ENCODE measurements at regions not wholly inside any gene's neighbourhood (a gene's known extent, or its start where the extent isn't known, plus 50 kb on each side); places are given as distances from the start of the nearest gene placed in this dataset.

DNA sequence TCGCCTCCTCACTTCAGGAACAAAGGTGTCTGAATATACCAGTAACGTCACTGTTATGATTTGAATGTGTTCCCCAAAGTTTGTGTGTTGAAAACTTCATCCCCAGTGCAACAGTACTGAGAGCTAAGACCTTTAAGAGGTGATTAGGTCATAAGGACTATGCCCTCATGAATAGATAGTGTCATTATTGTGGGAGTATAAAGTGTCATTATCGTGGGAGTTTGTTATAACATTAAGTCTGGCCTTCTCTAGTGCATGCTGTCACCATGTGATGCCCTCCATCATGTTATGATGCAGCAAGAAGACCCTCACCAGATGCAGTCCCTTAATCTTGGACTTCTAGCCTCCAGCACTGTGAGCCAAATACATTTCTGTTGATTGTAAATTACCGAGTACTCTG is 53.7 kb upstream of the TLE3 start:
- Histone ChIP-seq H3K4me1 (no peaks in the 10 kb centered on the region), H3K79me2 (no peaks in the 10 kb centered on the region), H2AFZ (no peak overlapping the region), H3K36me3 (ENCODE audit: control insufficient read depth, insufficient read depth, low read length) (no peaks in the 10 kb centered on the region), H3K27me3 (ENCODE audit: control insufficient read depth, insufficient read depth, low read length) (no peaks in the 10 kb centered on the region), H3K4me3 (ENCODE audit: low read depth, low read length) (no peak overlapping the region), H3K4me2 (ENCODE audit: low read length) (no peak overlapping the region), H3K9me3 (ENCODE audit: control insufficient read depth, low read length) (no peaks in the 10 kb centered on the region), H3K27ac (no peak overlapping the region), H3K9ac (no peak overlapping the region)
- TF ChIP-seq, protein P1, sequence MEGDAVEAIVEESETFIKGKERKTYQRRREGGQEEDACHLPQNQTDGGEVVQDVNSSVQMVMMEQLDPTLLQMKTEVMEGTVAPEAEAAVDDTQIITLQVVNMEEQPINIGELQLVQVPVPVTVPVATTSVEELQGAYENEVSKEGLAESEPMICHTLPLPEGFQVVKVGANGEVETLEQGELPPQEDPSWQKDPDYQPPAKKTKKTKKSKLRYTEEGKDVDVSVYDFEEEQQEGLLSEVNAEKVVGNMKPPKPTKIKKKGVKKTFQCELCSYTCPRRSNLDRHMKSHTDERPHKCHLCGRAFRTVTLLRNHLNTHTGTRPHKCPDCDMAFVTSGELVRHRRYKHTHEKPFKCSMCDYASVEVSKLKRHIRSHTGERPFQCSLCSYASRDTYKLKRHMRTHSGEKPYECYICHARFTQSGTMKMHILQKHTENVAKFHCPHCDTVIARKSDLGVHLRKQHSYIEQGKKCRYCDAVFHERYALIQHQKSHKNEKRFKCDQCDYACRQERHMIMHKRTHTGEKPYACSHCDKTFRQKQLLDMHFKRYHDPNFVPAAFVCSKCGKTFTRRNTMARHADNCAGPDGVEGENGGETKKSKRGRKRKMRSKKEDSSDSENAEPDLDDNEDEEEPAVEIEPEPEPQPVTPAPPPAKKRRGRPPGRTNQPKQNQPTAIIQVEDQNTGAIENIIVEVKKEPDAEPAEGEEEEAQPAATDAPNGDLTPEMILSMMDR (IDR thresholded peaks at IDR 0.05) = no peak

DNA sequence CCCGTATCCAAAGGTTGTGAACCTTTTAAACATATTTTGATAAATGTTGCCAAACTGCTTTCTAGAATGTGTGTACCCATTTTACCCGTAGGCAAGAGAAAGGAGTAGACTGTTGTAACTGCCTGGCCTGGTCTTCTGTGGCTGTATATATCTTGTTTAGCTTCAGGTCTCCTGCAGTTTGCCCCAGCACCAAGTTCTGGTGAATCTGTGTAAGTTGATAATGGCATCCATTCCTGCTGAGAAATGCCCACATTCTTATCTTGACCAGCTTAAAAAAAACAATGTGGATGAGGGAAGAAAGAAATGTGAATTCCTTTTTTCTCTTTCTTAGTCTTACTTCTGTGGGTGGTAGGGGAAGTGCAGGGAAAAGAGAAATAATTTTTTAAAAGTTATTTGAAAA is 53.3 kb upstream of the TLE3 start:
- no peaks in the 10 kb centered on the region for H3K27me3 ChIP-seq (ENCODE audit: control insufficient read depth, insufficient read depth, low read length)
- no peak overlapping the region for H3K4me2 ChIP-seq (ENCODE audit: low read length)
- H3K4me3 ChIP-seq (ENCODE audit: low read depth, low read length) = no peak overlapping the region
- no peaks in the 10 kb centered on the region for H3K36me3 ChIP-seq (ENCODE audit: control insufficient read depth, insufficient read depth, low read length)
- no peak overlapping the region for H2AFZ ChIP-seq
- no peaks in the 10 kb centered on the region for H3K9me3 ChIP-seq (ENCODE audit: control insufficient read depth, low read length)
- TF ChIP-seq, protein P1 (IDR thresholded peaks at IDR 0.05) = no peak
- H3K79me2 ChIP-seq = no peaks in the 10 kb centered on the region
- H3K9ac ChIP-seq = no peak overlapping the region
- no peak overlapping the region for H3K27ac ChIP-seq
- H3K4me1 ChIP-seq = no peaks in the 10 kb centered on the region

DNA sequence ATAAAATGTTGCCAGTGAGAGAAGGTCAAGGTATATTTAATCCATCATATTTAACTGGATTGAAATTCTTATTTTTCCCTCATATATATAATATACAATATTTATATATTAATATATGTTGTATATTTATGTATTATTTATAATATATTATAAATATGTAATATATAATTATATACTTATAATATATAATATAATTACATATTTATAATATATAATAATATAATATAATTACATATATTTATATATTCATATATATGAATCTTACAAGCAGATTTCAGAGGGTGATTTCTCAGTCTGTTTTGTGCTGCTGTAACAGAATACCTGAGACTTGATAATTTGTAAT is 52.7 kb upstream of the TLE3 start:
- no peaks in the 10 kb centered on the region for H3K79me2 ChIP-seq
- H3K36me3 ChIP-seq (ENCODE audit: control insufficient read depth, insufficient read depth, low read length) = no peaks in the 10 kb centered on the region
- no peaks in the 10 kb centered on the region for H3K4me1 ChIP-seq
- no peak overlapping the region for H3K9ac ChIP-seq
- H2AFZ ChIP-seq = no peak overlapping the region
- no peak overlapping the region for H3K4me2 ChIP-seq (ENCODE audit: low read length)
- H3K27me3 ChIP-seq (ENCODE audit: control insufficient read depth, insufficient read depth, low read length) = no peaks in the 10 kb centered on the region
- no peak overlapping the region for H3K27ac ChIP-seq
- H3K4me3 ChIP-seq (ENCODE audit: low read depth, low read length) = no peak overlapping the region
- TF ChIP-seq, protein P1 (IDR thresholded peaks at IDR 0.05) = no peak
- H3K9me3 ChIP-seq (ENCODE audit: control insufficient read depth, low read length) = no peaks in the 10 kb centered on the region

DNA sequence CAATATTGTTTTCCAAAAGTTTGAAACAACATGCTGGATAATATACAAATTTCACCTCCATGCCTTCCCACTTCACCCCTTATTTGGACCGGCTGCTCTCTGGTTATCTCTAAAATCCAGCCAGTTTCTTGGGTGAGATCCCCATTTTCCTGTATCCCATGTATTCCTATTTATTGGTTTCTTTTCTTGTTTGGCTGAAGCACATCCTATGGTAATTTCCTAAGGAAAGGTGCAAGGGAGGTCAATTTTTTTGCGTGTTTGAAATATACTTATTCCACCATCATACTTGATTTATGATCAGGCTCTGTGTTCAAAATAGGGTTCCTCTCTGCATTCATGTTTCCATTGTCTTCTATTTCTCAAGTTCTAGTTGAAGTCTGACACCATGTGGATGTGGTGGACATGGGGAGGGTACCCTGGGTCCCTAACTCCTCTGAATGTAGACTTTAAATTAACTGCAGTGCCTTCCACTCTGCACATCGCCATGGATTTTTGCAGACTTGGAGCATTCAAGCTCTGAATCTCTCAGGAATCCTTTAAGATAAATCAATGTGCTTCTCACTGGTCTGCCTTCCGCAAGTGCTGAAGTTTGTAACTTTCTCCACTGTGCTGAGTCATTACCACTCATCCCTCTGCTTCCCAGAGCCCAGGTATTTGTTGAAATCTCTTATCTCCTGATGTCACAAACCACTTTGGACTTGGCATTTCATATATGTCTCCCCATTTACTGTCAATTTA is 52.1 kb upstream of the TLE3 start:
- TF ChIP-seq, protein P1 (IDR thresholded peaks at IDR 0.05) = no peak
- Histone ChIP-seq H2AFZ (no peak overlapping the region), H3K9me3 (ENCODE audit: control insufficient read depth, low read length) (no peaks in the 10 kb centered on the region), H3K27ac (no peak overlapping the region), H3K9ac (no peak overlapping the region), H3K36me3 (ENCODE audit: control insufficient read depth, insufficient read depth, low read length) (no peaks in the 10 kb centered on the region), H3K4me1 (no peaks in the 10 kb centered on the region), H3K4me3 (ENCODE audit: low read depth, low read length) (no peak overlapping the region), H3K4me2 (ENCODE audit: low read length) (no peak overlapping the region), H3K27me3 (ENCODE audit: control insufficient read depth, insufficient read depth, low read length) (no peaks in the 10 kb centered on the region), H3K79me2 (no peaks in the 10 kb centered on the region)

DNA sequence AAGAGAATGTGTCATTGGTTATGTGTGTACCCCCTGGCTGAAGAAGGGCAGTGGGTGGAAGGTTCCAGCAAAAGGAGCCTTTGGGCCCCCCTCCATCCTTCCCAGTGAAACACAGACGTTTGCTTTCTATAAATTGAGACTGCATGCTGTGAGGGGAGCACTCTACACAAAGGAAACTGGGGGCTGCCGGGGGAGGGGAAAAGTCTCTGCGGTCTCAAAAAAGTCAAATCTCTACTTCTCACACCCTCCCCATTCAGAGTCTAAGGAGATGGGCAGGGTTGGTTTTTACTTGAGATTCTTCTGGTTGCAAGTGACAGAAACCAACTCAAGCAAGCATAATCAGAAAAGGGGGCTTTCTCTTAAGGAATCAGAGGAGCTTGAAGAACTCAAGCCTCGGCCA is 50.1 kb upstream of the TLE3 start:
- Histone ChIP-seq H3K4me1 (peaks cover 3% of the 10 kb centered on the region), H3K79me2 (no peaks in the 10 kb centered on the region), H3K36me3 (ENCODE audit: control insufficient read depth, insufficient read depth, low read length) (no peaks in the 10 kb centered on the region), H3K27ac (no peak overlapping the region), H3K4me2 (ENCODE audit: low read length) (no peak overlapping the region), H3K9me3 (ENCODE audit: control insufficient read depth, low read length) (no peaks in the 10 kb centered on the region), H2AFZ (no peak overlapping the region), H3K27me3 (ENCODE audit: control insufficient read depth, insufficient read depth, low read length) (no peaks in the 10 kb centered on the region), H3K9ac (no peak overlapping the region), H3K4me3 (ENCODE audit: low read depth, low read length) (no peak overlapping the region)
- TF ChIP-seq, protein P1 (IDR thresholded peaks at IDR 0.05) = no peak

Measured in parathyroid adenoma (tissue), 2 donors.